ENCODE measurements at regions not wholly inside any gene's neighbourhood (a gene's known extent, or its start where the extent isn't known, plus 50 kb on each side); places are given as distances from the start of the nearest gene placed in this dataset.

- Mint-ChIP-seq H3K27ac (no peak overlapping the region), H3K4me1 (no peaks in the 10 kb centered on the region), H3K9me3 (no peaks in the 10 kb centered on the region), H3K27me3 (ENCODE audit: low read depth) (no peaks in the 10 kb centered on the region), H3K4me3 (no peak overlapping the region), H3K36me3 (ENCODE audit: insufficient read depth in 1 of 3, low read depth in 3 of 3) (no peaks in the 10 kb centered on the region)
- no peak overlapping the region for H3K23ac ChIP-seq (ENCODE audit: insufficient read length, low read depth, low read length)
- H2BK15ac ChIP-seq (ENCODE audit: low read depth, low read length), result no peak overlapping the region
- H3K18ac ChIP-seq (ENCODE audit: insufficient read length, low read depth, low read length), result no peak overlapping the region
- H4K8ac ChIP-seq (replicated peaks; ENCODE audit: insufficient read length, low read depth, low read length), result no peak overlapping the region
- H2BK20ac ChIP-seq (ENCODE audit: low read depth, low read length, poor library complexity, severe bottlenecking), result no peak overlapping the region
- no peaks in the 10 kb centered on the region for H3K9me3 ChIP-seq (ENCODE audit: control insufficient read depth, low read depth, low read length)
- no CpG with 5 or more reads among the region's 5 CpGs for WGBS (ENCODE audit: extremely low coverage, insufficient read length, low lambda C conversion rate)
- no peaks in the 10 kb centered on the region for H3K23me2 ChIP-seq (ENCODE audit: insufficient read length, low read depth, low read length, poor library complexity, severe bottlenecking)
- H3K4ac ChIP-seq (ENCODE audit: low read depth, low read length), result no peak overlapping the region
- H4K5ac ChIP-seq (ENCODE audit: insufficient read length, low read depth, low read length), result no peak overlapping the region
- no peaks in the 10 kb centered on the region for H3K79me1 ChIP-seq (ENCODE audit: insufficient read depth, low read depth, low read length, poor library complexity, severe bottlenecking)
- no peak overlapping the region for H2AFZ ChIP-seq (ENCODE audit: low read length)
- no peak overlapping the region for H2BK120ac ChIP-seq (ENCODE audit: low read depth, low read length, poor library complexity, severe bottlenecking)
- no peak overlapping the region for H2BK12ac ChIP-seq (ENCODE audit: insufficient read length, low read depth, low read length)
- no peak overlapping the region for H4K91ac ChIP-seq (ENCODE audit: insufficient read length, low read depth, low read length)
- H3T11ph ChIP-seq (ENCODE audit: low read length), result no peak overlapping the region
- no peak for DNase-seq
- H3K9ac ChIP-seq (ENCODE audit: extremely low read depth, insufficient read length, low read length), result no peak overlapping the region
- H2BK5ac ChIP-seq (ENCODE audit: insufficient read length, low read length), result no peak overlapping the region
- H3K27me3 ChIP-seq (ENCODE audit: insufficient read depth, low read length), result no peaks in the 10 kb centered on the region
- H4K20me1 ChIP-seq (ENCODE audit: control insufficient read depth, insufficient read depth, insufficient read length), result no peaks in the 10 kb centered on the region
- no peak overlapping the region for H3K14ac ChIP-seq (ENCODE audit: insufficient read depth, low read length)
- TF ChIP-seq CTCF (conservative IDR thresholded peaks at IDR 0.05), result no peak
- H3K4me2 ChIP-seq (ENCODE audit: insufficient read depth, insufficient read length, low read length), result no peak overlapping the region
- H3K56ac ChIP-seq (ENCODE audit: insufficient read length, low read depth, low read length), result no peak overlapping the region
- no peak overlapping the region for H2AK5ac ChIP-seq (ENCODE audit: insufficient read length, low read length)
- no peaks in the 10 kb centered on the region for H3K4me1 ChIP-seq (ENCODE audit: insufficient read depth, low read length)
- H3K79me2 ChIP-seq (ENCODE audit: insufficient read depth, low read length), result no peaks in the 10 kb centered on the region
- H3K27ac ChIP-seq (ENCODE audit: insufficient read length, low read depth, low read length), result no peak overlapping the region
Measured at GRCh38 chr17:12403881-12404398, 261.8 kb upstream of the MYOCD start.

All from H9 (cell line).